CD1c-positive myeloid dendritic cell (primary cell): ENCODE measurements at regions not wholly inside any gene's neighbourhood (a gene's known extent, or its start where the extent isn't known, plus 50 kb on each side); places are given as distances from the start of the nearest gene placed in this dataset.

Experiments used
- DNase-seq: peaks from one replicate; pipeline ENCODE4 v3.0.0-alpha.2; 2016; ENCODE audit errors: extremely low spot score

DNA sequence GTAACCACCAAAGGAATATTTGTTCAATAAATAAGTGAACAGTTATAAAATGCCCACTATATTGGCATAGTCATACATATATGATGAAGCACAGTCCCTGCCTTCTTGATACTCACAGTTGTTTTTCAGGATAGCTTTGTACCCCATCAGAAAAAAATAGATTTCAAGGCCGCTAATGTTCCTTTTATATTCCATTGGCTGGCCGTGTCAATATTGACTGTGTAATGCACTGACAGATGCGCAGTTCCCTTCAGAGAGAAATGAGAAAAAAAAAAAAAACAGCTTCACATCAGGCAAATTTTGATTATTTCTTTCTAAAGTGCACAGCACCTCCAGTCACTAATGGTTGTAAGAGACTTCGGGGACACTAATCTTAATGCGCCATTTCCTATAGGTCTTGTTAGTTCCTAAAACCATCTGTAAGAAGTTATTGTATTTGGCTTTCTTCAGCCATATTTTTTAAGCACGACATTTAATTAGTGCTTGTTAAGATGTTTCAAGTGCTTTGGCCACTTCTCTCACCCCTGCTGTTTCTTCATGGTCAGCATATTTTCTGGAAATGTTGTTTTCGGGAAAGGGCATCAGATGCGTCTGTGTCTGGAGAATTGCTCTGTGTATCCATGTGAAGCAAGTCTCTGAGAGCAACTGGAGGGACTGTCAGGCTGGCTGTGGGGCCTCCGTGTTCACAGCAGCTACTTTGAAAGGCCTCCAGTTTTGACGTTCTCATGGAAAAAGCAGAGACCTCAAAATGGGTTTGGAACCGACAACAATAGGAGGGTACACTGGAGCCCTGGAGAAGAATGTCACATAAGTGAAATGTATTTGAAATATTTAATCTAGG, 378.3 kb downstream of the MTX2 start:
- DNase-seq: no peak

DNA sequence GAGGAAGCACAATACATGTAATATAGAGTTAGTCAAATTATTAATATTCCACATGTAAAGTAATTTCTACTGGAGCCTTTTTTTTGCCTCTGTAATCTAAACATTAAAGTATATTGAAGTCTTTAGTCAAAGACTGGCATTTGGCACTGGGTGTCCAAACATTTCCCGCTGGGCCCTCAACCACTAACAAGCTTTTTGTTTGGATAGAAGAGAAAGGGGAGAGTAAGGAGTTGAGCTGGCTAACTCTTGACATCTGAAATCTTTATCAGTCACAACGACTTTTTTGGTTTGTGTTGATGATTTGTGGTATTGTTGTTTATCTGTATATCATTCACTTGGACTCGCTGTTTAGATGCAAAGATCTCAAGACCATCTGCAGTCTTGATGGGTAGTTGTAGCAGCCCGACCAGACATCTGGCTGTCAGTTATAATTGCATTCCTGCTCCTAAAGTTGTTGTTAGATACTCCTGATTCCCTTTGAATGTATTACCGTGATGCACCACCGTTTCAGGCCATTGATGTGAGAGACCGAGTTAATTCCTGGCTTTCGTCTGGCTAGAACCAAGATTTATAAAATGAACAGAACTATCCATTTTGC, 379.6 kb downstream of the MTX2 start:
- DNase-seq: no peak

DNA sequence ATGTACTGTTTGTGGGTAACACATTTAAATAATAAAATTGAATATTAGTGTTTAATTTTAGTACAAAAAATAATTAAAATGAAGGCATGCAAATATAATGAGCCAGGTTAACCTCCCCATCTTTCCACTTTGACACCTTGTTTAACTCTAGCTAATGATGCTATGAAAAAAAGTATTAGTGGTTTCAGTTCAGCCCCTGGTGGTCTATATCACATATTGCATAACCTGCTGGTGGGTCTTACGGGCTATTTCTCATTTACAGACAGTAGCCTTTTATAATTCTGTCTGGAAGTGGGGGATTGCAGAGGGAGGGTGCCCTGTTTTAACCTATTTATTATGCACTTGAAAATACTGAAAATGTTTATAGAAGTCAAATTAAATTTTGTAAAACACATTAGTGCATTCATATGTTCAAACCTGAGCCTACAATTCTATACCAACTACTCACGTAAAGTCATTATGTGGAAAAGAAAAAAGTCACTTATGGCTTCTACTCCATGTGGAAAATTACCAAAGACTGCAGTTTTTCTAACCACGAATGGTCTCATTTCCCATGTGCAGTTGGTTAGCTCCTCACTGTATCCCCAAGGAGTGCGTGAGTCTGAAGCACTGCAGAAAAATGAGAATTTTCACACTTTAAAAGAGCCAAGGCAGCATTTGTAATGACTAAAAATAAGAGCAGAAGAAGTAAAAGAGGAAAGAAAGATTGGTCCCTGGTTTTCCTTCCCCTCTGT, 381.0 kb downstream of the MTX2 start:
- no peak for DNase-seq

DNA sequence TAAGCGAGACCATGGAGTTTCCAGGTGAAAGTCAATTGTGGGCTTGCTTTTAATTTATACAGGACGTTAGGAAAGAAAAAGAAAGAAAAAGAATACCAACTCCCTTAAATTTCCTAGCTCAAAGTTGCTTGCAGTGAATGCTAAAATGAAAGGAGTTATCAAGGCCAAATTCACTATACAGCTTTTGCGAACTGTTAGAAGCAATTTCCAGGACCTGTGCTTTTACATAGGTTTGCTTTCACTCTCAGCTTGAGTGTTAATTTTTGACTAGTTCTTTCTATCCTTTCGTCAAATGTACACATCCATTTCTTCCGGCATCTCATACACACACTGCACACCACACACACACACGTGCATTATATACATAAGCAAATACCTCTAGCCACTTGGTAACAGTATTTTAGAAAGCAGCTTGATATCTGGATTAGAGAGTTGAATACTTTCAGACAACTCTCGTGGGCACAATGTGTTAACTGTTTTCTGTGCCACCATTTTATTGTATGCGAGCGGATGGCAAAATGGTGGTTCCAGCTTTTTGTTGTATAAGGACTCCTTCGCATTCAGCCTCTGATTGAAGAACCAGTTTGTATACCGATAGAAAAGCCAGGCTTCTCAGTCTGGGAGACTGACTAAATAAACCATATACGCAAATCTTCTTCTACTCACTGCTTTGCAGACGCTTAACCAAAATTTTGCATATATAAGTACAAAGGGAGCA, 381.8 kb downstream of the MTX2 start:
- no peak for DNase-seq

DNA sequence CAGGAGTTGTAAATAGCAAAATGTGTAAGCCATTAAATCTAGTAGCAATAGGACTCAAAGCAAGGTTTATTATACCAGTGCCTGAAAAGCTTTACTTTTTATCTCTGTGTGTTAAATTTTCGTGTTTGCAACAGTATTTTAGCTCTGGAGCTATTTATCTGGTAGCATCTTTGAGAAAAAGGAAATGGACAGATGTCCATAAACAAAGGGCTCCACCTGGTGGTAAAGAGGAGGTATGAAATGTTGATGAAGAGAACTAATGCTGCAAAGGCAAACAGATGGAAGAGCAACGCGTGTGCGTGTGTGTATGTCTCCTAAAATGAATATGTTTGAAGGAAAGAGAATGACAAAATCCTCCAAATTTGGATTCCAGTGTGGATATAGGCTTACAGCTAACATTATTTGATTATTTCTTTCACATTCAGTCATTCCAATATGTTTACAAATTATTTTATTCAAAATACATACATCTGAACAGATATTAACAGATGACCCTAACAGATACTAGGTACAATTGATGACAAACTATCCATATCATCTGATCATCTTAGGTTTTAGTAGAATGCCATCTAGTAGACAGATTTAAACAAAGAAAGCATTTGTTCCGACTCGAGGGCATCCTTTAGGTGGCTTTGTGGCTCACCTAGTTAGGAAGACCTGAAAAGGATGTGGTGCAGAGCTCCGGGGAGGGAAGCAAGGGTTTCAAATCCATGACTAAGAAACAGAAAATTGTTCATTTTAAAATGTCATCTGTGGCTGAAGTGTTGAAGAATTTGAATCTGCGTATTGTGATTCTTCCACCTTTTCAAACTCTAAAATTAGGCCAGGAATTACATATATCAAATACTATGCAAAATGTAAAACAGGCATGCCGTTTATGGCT, 383.3 kb downstream of the MTX2 start:
- DNase-seq: peak; percentile 71

DNA sequence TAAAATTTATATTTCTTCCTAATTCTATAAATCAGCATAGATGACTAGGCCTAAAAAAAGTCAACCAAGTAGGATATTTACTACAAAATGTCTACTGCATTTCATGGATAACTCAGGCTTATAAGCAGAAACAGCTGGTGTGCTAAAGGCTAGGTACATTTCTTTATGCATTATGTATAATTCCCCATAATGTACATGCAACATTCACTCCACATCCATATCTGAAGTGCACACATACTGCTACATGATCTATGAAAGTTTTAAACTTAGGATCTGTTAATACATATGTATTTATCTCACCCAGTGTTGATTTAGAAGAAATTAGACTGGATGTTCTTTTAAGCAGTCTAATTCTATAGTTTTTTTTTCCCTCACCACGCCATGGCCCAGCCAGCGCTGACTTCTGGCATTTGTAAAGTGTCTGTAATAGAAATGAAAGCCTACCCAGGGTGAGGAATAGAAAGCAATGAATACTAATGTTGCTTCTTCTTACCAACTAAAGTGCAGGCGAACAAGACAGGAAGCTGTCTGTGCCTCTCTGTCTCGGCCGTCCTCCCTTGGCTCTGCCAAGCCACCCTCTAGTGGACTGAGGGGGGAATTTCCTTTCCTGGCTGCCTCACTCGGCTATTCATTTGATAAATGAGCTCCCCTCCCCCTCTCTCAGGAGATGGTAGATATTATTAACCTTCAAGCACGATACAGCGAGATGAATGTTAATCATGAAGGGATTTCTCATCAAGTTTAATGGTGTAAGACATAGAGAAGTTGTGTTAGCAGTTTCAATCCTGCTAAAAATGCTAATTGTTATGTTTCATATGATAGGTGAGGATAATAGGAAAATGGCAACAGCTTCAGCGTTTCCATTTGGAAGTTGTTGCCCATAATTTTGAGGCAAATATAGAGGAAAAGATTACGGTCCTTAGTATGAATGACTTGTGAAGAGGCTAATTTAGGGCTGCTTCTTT, 384.5 kb downstream of the MTX2 start:
- DNase-seq: peak; percentile 22

DNA sequence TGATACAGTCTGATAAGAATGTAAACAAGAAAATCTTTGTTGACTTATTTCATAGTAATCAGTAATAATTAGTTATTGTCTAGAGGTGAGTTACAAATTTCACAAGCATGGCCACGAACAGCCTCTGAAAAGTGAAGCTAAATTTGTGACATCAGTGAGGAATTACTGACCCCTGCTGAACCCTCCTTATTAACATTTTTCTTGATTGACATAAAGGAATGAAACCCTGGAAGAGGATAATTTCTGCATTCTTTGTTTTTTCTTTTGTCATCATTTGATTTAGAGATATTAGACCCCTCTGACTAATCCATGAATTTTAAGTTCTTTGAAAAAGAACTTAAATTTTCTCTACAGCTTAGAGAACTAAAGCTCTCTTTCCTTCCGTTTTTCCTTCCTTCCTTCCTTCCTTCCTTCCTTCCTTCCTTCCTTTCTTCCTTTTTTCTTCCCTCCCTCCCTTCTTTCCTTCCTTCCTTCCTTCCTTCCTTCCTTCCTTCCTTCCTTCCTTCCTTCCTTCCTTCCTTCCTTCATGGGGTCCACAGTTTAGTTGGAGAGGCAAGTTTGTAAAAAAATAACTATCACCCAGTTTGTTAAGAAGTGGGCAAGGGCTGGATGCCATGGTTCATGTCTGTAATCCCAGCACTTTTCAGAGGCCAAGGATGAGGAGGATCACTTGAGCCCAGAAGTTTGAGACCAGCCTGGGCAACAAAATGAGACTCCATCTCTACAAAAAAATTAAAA, 387.0 kb downstream of the MTX2 start:
- no peak for DNase-seq

DNA sequence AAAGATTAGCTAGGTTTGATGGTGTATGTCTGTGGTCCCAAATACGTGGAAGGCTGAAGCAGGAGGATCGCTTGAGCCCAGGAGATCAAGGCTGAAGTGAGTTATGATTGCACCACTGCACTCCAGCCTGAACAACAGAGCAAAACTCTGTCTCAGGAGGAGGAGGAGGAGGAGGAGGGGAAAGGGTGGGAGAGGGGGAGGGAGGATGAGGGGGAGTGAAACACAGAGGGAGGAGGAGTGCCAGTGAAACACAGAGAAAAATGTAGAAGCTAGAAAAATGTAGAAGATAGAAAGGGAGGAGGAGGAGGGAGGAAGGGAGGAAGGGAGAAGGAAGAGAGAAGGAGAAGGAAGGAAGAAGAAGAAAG, 387.5 kb downstream of the MTX2 start:
- no peak for DNase-seq

DNA sequence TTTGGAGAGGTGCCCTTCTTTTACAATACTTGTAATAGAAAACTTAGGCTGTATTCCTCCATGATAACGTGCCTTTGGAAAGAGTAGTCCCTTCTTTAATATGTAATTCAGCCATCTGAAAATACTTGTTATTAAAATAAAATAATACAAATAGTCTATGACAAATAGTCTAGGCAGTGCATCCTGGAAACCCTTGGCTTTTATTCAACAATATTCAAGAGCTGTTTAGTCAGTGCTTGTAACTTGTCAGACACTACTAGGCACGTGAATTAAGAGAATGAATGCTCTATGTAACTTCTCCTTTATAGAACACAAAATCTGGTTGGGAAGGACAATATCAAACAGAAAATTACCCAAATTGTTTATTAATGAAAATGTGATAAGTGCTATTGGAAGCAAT, 388.2 kb downstream of the MTX2 start:
- no peak for DNase-seq

DNA sequence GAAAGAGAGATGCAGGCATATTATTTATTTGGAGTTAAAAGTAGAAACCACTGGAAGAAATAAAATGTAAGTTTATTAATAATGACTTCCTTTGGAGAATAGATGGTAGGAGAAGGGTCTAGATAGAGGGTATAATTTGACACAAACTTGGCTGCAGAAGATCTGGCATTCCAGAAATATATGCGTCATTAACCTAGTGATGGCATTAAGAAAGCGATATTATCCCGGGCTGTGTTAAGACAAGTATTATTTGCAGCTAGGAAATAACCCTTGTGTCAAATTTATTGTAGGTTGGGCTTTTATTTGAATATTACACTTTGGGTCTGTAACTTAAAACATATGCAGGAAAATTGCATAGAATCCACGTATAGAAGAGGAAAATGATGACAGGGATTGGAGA, 389.5 kb downstream of the MTX2 start:
- no peak for DNase-seq

DNA sequence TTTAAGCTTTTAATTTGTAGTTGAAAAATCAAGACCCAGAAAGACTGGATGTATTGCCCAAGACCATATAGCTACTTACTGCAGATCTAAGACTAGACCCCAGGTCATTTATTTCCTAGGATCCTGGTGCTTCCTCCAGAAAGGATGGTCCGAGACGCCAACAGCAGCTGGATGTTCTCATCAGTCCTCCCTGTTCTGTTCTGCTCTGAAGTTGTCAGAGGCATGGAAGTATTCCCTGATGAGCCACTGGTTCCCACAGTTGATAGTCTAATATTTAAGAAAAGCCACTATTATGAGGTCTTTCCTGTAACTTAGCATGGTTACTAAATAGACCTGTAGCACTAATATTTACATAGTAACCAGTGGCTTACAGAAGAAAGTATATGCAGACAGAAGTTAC, 393.5 kb downstream of the MTX2 start:
- DNase-seq: no peak

DNA sequence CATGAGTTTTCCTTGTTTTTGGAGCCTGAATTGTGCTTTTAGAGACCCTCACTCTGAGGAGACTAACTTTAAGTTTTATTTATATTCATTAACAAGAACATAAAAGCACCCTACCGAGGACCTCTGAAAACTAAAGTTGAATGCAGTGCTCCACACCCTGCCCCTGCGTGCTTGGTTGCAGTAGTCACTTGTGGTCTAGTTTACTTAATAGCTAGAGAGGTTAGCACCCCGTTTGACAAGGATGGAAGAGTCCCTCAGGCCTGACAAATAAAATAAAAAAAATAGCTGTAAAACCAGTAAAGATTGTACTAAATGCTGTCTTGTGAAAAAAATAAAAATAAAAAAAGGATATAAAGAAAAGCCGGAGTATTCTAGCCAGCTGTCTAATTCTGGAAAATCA, 395.2 kb downstream of the MTX2 start:
- DNase-seq: no peak

DNA sequence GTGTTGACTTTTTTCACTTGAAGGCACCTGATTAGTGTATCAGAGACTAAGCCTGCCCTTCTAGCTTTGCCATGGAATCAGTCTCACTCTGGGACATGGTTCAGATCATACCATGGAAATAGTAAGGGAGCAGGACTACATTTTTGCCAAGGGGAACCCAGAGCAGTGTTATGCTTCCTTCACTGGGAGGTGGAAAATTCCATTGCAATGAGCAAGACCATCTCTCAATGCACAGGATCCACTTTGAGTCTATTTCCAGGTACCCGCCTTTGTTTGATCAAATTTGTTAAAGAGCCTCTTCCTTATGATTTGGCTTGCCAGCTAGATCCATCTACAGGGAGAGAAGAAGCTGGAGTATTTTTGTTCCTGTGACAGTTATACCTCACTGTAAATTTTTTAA, 395.8 kb downstream of the MTX2 start:
- no peak for DNase-seq

DNA sequence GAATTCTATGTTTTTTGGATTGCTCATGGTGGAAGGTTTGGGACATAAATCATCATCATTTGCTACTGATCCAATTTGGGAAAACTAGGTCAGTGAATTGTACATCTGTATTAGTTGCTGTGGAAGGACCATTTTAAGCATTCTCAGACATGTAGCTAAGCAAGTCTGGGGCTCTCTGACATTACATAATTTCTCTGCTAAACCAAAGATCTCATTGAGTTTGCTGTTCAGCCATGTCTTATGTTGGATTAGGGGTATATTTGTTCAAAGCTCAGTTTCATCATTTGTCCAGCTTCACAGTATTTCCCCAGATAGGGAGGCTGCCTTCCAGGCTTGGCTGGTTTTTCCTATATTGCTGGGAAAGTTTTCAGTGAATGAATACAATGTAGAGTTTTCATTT, 399.7 kb downstream of the MTX2 start:
- no peak for DNase-seq

DNA sequence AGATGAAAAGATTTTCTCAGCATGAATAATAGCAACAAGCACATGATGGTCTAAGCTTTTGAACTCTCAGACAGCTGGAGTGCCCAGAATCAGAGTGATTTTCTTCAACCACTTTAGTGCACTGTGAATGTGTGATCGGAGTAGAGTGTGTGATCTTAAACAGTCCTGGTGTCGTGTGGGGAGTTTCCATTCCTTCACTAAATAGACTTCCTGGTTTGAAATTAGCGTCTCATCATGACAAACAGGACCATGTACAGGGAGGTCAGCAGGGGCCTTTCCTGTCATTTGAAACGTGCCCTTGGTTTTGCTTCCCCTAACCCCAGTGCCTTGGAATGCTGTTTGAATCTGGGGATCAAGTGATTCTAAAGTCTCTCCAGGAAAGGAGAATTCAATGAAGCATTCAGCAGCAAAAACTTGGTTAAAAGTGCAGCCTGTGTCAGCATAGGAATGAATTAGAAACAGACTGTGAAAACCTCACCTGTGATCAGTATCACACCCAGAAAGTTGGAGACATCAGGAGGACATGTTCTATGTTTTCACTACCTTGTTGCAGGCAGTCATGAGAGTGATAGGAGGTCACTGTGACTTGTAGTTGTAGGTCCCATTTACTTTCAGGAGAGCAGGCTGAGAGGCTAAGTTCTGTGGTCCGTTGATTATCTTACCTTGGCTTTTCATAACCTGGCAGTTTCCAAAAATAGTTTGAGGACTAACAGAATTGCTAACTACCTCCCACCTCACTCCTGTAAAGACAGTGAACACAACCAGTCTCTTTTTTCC, 400.3 kb downstream of the MTX2 start:
- no peak for DNase-seq

DNA sequence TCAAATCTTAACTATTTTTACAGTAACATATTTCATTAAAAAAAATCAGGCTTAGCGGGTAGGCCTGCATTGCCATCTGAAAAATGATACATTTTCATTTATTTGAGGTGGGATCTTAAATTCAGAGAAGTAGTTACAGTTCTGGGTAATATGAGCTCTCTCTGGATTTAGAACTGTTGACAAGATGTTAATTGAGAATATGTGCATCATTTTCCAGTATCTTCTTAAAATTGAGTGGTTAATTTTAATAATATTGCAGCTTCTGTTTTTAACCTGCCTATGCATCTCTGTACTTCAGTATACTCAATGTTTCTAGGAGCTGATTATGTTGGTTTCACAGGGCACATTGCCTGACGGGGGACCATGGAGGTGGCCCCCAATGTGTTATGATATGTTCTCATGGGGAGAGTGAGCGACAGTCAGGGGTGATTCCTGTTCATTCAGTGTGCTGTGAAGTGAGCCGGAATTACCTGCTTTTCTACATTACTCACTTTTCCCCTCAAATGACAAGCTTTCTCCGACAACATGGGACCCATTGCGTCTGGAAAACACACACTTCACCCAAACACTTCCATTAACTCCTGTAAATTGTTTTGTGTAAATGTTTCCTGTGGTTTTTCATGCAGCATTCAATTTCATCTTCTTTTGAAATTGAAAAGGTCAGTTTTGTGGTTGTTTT, 406.2 kb downstream of the MTX2 start:
- no peak for DNase-seq

DNA sequence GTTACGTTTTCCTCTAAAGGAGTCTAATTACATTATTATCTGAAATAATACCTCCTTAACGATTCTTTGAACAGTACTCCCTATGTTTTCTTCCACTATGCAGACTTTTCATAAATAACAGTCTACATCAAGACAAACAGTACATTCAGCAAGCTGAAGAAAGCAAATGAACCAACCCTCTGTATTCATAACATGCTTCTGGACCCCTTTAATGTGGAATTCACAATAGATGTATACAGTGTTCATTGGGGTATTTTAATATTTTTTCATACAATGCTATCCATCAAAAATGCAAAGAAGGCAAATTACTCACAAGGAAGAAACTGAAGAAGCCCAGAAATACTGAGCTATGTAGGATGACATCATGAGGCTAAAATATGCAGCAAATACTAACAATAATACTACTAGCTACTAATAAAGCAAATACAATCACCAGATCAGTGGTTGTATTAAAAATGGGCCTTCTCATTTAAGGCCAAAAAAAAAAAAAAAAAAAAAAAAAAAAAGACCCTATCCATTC, 408.6 kb downstream of the MTX2 start:
- no peak for DNase-seq

DNA sequence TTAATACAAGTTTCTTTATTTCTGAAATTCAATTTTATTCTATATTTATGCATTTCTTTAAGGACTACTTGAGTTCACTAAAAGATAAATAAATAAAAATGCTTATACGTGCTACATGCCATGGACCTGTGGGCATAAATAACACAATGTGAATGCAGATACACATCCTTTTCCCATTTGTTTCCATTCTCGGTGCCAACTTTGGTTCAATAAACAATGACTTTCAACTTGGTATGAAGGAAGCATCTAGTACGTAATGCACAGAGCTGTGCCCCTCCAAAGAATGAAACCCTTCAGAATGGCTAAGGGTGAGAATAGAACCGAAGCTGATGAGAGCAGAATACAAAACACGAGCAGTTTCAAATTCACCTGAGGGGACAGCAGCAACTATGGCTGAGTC, 409.3 kb downstream of the MTX2 start:
- DNase-seq: no peak
